ENCODE measurements at regions not wholly inside any gene's neighbourhood (a gene's known extent, or its start where the extent isn't known, plus 50 kb on each side); places are given as distances from the start of the nearest gene placed in this dataset.

- no peak for TF ChIP-seq CTCF (conservative IDR thresholded peaks at IDR 0.05; ENCODE audit: low read length)
- TF ChIP-seq EZH2phosphoT487 (IDR thresholded peaks at IDR 0.05; ENCODE audit: borderline replicate concordance, low read depth, low read length): no peak
These were observed 271.6 kb downstream of the LMO4 start for GRCh38 chr1:87600055-87600850.

Measured in OCI-LY7 (cell line).